IMR-90 (cell line): ENCODE measurements at regions not wholly inside any gene's neighbourhood (a gene's known extent, or its start where the extent isn't known, plus 50 kb on each side); places are given as distances from the start of the nearest gene placed in this dataset.

Source experiments
- BHLHE40 ChIP-seq: fragments of 150-350 bp; IDR thresholded peaks from 2 replicates; pipeline ENCODE4 v1.6.1; 2016; ENCODE audit warnings: mild to moderate bottlenecking, low read depth, low read length
- SMC3 ChIP-seq: fragments of 150-350 bp; IDR thresholded peaks from 2 replicates; pipeline ENCODE4 v1.6.1; 2016; ENCODE audit warnings: low read depth, mild to moderate bottlenecking, antibody characterized with exemption, low read length, moderate library complexity
- TF ChIP-seq, protein P1 (sequence below): conservative IDR thresholded peaks from 2 replicates; pipeline ENCODE4 v1.5.1; 2012; ENCODE audit warnings: mild to moderate bottlenecking, low read depth, low read length, improper control_type of control experiment

DNA sequence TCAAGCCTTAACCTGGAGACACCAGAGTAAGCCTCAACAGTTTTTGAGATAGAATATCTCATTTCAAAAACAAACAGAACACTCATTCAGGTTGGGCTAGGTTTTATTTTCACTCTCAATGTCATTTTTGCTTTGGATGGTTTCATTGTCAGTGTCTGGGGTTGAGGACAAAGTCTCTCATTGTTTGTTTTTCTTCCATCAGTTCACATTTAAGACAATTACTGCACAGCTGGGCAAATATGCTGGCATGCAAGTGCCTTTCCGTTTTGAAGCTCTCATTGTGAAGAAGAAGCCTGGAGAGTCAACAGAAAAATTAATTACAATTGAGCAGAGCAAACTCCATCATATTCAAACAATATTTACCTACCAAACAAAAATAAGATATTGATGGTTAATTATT lies 1050.0 kb downstream of the TBL1XR1 start:
- TF ChIP-seq, protein P1, sequence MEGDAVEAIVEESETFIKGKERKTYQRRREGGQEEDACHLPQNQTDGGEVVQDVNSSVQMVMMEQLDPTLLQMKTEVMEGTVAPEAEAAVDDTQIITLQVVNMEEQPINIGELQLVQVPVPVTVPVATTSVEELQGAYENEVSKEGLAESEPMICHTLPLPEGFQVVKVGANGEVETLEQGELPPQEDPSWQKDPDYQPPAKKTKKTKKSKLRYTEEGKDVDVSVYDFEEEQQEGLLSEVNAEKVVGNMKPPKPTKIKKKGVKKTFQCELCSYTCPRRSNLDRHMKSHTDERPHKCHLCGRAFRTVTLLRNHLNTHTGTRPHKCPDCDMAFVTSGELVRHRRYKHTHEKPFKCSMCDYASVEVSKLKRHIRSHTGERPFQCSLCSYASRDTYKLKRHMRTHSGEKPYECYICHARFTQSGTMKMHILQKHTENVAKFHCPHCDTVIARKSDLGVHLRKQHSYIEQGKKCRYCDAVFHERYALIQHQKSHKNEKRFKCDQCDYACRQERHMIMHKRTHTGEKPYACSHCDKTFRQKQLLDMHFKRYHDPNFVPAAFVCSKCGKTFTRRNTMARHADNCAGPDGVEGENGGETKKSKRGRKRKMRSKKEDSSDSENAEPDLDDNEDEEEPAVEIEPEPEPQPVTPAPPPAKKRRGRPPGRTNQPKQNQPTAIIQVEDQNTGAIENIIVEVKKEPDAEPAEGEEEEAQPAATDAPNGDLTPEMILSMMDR: no peak
- TF ChIP-seq BHLHE40: no peak
- TF ChIP-seq SMC3: no peak
